ENCODE measurements at regions not wholly inside any gene's neighbourhood (a gene's known extent, or its start where the extent isn't known, plus 50 kb on each side); places are given as distances from the start of the nearest gene placed in this dataset.

DNA sequence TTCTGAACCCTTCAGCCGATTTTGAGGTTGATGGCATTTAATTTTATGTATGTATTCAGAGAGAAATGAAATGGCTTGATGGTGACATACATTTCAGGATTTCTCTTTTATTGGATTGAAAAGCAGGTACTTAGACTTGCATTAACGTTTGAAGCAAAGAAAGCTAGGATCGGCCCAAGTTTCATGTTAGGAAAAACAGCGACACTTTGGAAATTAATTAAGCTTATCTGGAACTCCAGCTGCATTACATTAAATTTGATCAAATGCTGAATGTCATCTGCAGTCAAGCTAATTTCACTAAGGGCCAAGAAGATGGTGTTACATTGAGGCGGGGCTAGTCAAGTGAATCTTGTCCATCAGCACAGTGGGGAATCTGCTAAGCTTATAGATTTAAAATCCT lies 441.8 kb downstream of the IRS1 start:
- FAIRE-seq (no peak), DNase-seq (ENCODE audit: insufficient read length) (no peak)
- TF ChIP-seq POLR2AphosphoS5 (IDR thresholded peaks at IDR 0.05; ENCODE audit: low read depth, low read length) (no peak), TAF1 (IDR thresholded peaks at IDR 0.05; ENCODE audit: borderline replicate concordance, low read depth, low read length) (no peak), POLR2A (IDR thresholded peaks at IDR 0.05; ENCODE audit: low read depth, low read length) (no peak)

DNA sequence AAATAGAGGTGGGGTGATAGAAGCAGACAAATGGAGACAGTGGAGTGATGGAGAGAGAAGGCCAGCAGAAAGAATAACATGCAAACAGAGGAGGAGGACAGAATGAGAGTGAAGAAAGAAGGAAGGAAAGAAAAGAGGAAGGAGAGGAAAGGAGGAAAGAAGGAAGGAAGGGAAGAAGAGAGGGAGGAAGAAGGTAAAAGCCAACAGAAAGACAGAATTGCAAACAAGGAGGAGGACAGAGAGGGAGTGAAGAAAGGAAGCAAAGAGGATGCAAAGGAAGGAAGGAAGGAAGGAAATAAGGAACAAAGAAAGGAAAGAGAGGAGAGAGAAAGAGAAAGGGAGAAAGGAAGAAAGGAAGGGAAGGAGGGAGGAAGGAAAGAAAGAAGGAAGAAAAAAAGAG lies 444.0 kb downstream of the IRS1 start:
- DNase-seq (ENCODE audit: insufficient read length), result no peak
- TF ChIP-seq POLR2A (IDR thresholded peaks at IDR 0.05; ENCODE audit: low read depth, low read length) (no peak), POLR2AphosphoS5 (IDR thresholded peaks at IDR 0.05; ENCODE audit: low read depth, low read length) (no peak), TAF1 (IDR thresholded peaks at IDR 0.05; ENCODE audit: borderline replicate concordance, low read depth, low read length) (no peak)
- FAIRE-seq, result no peak

DNA sequence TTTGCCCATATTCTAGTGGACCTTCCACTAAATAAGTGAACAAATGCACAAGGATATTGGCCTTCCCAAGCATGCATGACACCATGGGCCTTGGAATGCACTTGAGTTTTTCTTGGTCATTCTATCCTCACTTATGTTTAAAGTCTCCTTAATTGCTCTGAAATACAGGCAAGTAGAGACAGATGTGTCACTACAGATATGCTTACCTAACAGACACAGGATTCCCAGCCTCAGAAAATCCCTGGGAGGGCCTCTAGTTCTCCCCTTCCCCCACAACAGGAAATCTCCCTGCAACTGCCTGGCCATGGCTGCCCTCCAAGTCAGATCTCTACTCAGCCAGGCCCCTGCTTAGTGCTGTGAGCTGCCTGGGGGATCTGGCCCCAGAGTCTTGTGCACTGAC lies 445.2 kb downstream of the IRS1 start:
- TF ChIP-seq POLR2A (IDR thresholded peaks at IDR 0.05; ENCODE audit: low read depth, low read length) (no peak), TAF1 (IDR thresholded peaks at IDR 0.05; ENCODE audit: borderline replicate concordance, low read depth, low read length) (no peak), POLR2AphosphoS5 (IDR thresholded peaks at IDR 0.05; ENCODE audit: low read depth, low read length) (no peak)
- FAIRE-seq, result no peak
- no peak for DNase-seq (ENCODE audit: insufficient read length)

DNA sequence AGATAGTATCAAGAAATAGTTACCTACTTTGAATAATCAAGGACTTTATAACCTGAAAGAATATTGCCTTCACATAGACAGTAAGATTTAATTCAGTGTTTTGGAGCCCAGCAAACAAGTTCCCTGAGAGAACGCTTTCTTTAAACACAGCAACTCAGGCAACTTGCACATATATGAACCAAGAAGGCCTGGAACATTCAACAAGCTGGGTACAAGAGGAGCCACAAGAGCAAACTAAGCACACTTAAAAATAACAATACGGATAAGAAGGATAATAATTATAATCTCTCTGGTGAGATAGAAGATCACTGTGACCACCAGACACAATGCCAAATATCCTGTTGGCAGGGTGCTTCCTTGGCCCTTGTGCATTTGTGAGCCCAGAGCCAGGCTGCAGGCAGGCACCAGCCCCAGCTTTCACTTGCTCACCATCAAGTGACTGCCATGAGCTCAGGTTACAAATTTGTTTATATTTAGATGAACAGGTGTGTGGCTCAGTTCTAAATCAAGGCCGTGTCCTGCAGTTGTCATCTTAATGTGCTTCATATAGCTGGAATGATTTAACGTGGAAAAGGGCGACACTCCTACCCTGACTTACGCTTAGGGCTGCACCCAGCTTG lies 446.6 kb downstream of the IRS1 start:
- TF ChIP-seq POLR2AphosphoS5 (IDR thresholded peaks at IDR 0.05; ENCODE audit: low read depth, low read length) (no peak), POLR2A (IDR thresholded peaks at IDR 0.05; ENCODE audit: low read depth, low read length) (no peak)
- DNase-seq (ENCODE audit: insufficient read length), result no peak
- FAIRE-seq, result no peak

DNA sequence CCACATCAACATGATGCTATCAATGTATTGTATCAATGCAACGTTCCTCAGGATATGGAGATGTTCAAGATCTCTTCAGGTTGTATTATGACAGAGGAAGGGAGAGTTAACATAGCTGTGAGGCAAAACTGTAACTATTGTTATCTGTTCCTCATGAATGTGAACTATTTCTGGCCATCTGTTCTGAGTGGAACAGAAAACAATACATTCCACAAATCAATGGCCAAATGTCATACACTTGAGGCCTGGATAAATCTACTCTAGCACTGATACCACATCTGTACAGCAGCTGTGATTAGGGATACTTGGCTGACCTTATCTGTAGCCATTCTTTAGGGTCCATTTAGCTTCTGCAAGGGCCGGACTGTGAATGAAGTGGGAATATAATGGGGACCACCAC lies 447.9 kb downstream of the IRS1 start:
- no peak for DNase-seq (ENCODE audit: insufficient read length)
- TF ChIP-seq POLR2A (IDR thresholded peaks at IDR 0.05; ENCODE audit: low read depth, low read length), result no peak
- no peak for TF ChIP-seq TAF1 (IDR thresholded peaks at IDR 0.05; ENCODE audit: borderline replicate concordance, low read depth, low read length)
- no peak for TF ChIP-seq POLR2AphosphoS5 (IDR thresholded peaks at IDR 0.05; ENCODE audit: low read depth, low read length)
- no peak for FAIRE-seq

DNA sequence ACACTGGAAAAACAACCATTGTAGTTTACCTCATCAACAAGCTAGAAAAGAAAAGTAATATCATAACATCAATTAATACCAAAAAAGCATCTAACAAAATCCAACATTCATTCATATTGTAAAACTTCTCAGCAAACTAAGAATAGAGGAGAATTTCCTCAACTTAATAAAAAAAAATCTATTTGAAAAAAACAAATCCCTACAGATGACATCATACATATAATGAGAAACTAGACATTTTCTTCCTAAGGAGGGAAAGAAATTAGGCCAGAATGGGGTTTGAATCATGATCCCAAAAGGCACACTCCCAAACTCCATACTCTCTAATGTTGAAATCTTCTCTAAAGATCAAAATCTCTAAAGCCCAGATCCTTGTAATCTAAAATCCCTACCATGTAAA lies 460.0 kb downstream of the IRS1 start:
- TF ChIP-seq POLR2A (IDR thresholded peaks at IDR 0.05; ENCODE audit: low read depth, low read length), result no peak
- FAIRE-seq, result no peak

DNA sequence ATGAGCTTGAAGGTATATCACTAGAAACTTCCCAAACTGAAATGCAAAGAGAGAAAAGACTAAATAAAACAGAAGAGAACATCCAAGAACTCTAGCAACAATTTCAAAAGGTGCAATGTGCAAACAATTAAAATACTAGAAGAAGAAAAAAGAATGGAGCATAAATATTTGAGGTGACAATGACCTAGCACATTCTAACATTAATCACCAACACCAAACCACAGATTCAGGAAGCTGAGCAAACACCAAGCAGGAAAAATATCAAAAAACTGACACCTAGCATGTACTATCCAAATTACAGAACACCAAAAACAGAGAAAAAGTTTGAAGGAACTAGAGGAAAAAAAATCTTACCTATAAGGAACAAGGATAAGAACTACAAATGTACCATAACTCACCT lies 460.8 kb downstream of the IRS1 start:
- no peak for FAIRE-seq
- TF ChIP-seq TAF1 (IDR thresholded peaks at IDR 0.05; ENCODE audit: borderline replicate concordance, low read depth, low read length), result no peak
- no peak for TF ChIP-seq POLR2AphosphoS5 (IDR thresholded peaks at IDR 0.05; ENCODE audit: low read depth, low read length)
- TF ChIP-seq POLR2A (IDR thresholded peaks at IDR 0.05; ENCODE audit: low read depth, low read length), result no peak
- no peak for DNase-seq (ENCODE audit: insufficient read length)

More for the DNA sequence above, 460.0 kb downstream of the IRS1 start:
- no peak for DNase-seq (ENCODE audit: insufficient read length)

DNA sequence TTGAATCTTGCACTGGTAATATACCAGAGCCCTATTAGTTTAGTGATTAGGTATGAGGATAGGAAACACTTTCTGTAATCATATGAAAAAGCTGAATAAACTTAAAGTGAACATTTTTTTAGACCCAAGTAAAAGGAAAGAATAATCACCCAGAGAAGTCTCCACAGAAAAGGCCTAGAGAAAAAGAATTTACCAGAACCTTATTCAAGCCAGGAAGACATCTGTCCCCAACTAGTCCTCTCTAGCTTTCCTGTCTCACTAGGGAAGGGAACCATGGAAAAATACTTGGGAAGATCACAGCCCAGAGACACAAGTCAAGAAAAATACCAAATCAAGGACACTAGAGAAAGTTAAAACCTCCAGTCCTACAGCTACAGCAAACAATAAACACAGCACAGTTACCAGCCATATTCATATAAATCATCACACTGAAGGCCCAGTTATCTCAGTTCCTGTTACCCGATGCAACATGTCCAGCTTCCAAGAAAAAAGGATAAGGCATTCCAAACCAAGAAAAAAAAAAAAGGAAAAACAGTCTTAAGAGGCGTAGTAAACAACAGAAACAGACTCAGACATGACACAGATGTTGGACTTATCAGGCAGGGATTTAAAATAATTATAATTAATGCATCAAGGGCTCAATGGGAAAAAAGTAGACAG lies 461.5 kb downstream of the IRS1 start:
- no peak for FAIRE-seq
- TF ChIP-seq POLR2AphosphoS5 (IDR thresholded peaks at IDR 0.05; ENCODE audit: low read depth, low read length), result no peak
- TF ChIP-seq POLR2A (IDR thresholded peaks at IDR 0.05; ENCODE audit: low read depth, low read length), result no peak
- TF ChIP-seq TAF1 (IDR thresholded peaks at IDR 0.05; ENCODE audit: borderline replicate concordance, low read depth, low read length), result no peak
- DNase-seq (ENCODE audit: insufficient read length), result no peak

DNA sequence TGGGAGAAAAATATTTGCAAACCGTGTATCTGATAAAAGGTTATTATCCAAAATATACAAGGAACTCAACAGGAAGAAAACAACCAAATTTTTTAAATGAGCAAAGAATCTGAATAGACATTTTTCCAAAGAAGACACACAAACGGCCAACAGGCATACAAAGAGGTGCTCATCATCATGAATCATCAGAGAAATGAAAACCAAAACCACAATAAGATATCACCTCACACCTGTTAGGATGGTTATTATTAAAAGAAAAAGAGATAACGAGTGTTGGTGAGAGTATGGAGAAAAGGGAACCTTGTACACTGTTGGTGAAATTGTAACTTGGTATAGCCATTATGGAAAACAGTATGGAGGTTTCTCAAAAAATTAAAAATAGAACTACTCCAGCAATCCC lies 463.3 kb downstream of the IRS1 start:
- FAIRE-seq (no peak), DNase-seq (ENCODE audit: insufficient read length) (no peak)

DNA sequence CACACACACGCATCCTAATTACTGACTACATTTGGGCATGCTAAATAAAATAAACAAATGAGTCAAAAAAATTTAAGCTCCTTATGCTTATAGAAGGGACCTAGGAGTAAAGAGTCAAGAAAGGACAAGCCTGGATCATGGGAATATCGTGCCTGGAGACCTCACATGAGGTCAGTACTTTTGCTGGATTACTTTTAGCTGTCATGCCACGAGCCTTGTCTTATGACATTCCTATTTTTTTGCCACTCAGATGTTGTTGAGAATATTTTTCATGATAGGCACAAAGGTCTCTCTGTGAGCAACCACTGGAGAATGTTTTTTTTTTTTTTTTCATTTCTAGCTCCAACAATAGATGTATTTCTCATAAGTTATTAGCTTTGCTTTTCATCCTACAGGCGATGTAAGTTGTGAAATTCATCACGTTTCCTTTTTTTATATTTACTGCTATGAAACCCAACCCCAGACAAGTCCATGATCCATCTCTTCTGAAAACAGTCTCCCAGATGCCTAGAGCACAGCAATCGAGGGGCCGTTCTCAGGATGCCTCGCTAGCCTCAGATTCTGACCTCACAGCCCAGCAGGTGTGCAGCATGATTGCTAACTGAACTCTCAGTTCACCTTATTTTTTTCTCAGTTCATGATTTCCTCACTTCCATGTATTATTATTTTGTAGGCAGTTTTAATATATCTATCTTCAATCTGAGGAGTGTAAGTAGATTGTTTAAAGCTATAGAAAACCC lies 464.5 kb downstream of the IRS1 start:
- TF ChIP-seq TAF1 (IDR thresholded peaks at IDR 0.05; ENCODE audit: borderline replicate concordance, low read depth, low read length) (no peak), POLR2A (IDR thresholded peaks at IDR 0.05; ENCODE audit: low read depth, low read length) (no peak), POLR2AphosphoS5 (IDR thresholded peaks at IDR 0.05; ENCODE audit: low read depth, low read length) (no peak)
- DNase-seq (ENCODE audit: insufficient read length) (no peak), FAIRE-seq (no peak)

More for the DNA sequence above, 463.3 kb downstream of the IRS1 start:
- no peak for TF ChIP-seq POLR2AphosphoS5 (IDR thresholded peaks at IDR 0.05; ENCODE audit: low read depth, low read length)
- no peak for TF ChIP-seq POLR2A (IDR thresholded peaks at IDR 0.05; ENCODE audit: low read depth, low read length)
- TF ChIP-seq TAF1 (IDR thresholded peaks at IDR 0.05; ENCODE audit: borderline replicate concordance, low read depth, low read length), result no peak

DNA sequence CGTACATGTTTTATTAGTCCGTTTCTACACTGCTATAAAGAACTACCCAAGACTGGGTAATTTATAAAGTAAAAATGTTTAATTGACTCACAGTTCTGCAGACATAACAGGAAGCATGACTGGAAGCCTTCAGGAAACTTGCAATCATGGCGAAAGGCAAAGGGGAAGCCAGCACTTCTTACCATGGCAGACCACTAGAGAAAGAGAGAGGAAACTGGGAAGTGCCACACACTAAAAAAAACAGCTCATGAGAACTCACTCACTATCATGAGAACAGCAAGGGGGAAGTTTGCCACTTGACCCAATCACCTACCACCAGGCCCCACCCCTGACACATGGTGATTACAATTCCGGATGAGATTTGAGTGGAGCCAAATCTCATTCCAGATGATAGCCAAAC lies 466.2 kb downstream of the IRS1 start:
- TF ChIP-seq POLR2AphosphoS5 (IDR thresholded peaks at IDR 0.05; ENCODE audit: low read depth, low read length) (no peak), TAF1 (IDR thresholded peaks at IDR 0.05; ENCODE audit: borderline replicate concordance, low read depth, low read length) (no peak), POLR2A (IDR thresholded peaks at IDR 0.05; ENCODE audit: low read depth, low read length) (no peak)
- DNase-seq (ENCODE audit: insufficient read length) (no peak), FAIRE-seq (no peak)

DNA sequence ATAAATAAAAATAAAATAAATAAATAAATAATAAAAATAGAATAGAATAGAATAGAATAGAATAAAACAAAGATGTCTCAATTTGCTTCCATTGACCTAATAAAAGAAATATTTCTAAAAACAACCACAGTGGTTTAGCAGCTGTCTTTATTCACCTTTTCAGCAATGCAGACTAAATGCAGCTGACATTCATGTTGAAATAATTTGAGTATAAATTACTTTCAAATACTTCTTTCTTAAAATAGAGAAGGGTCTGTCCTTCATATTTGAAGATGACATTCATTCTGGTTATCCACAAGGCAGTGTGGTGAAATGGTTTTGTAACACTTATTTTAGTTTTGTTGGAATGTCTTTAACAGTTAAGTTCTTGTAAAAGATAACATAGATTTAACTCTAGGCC lies 469.4 kb downstream of the IRS1 start:
- FAIRE-seq (no peak), DNase-seq (ENCODE audit: insufficient read length) (no peak)
- no peak for TF ChIP-seq POLR2AphosphoS5 (IDR thresholded peaks at IDR 0.05; ENCODE audit: low read depth, low read length)
- no peak for TF ChIP-seq TAF1 (IDR thresholded peaks at IDR 0.05; ENCODE audit: borderline replicate concordance, low read depth, low read length)
- no peak for TF ChIP-seq POLR2A (IDR thresholded peaks at IDR 0.05; ENCODE audit: low read depth, low read length)

Data from GM12892 (cell line).